Stimulated activated CD4-positive, alpha-beta T cell treated with anti-CD3 and anti-CD28 coated beads, Interleukin-12 subunit alpha, Interleukin-12 subunit beta, amount 100 ng/mL, for 24 hours (primary cell): ENCODE measurements at regions not wholly inside any gene's neighbourhood (a gene's known extent, or its start where the extent isn't known, plus 50 kb on each side); places are given as distances from the start of the nearest gene placed in this dataset.

Experiments used
- DNase-seq, 2 experiments: peaks; one replicate each; pipeline ENCODE4 v3.0.0-alpha.2; 2020; ENCODE audit warnings: low read depth in 2 of 2

- DNase-seq: no peak
These were observed 96.9 kb downstream of the FAM76B start for GRCh38 chr11:95692526-95693260.

- DNase-seq: no peak
These were observed 99.5 kb downstream of the FAM76B start for GRCh38 chr11:95690100-95690499.

GRCh38 chr11:95688501-95689222 lies 100.9 kb downstream of the FAM76B start:
- DNase-seq: no peak

- DNase-seq: no peak
These were observed 101.6 kb downstream of the FAM76B start for GRCh38 chr11:95688015-95688414.

- DNase-seq: no peak
These were observed 103.3 kb downstream of the FAM76B start for GRCh38 chr11:95686265-95686664.

- DNase-seq: no peak
These were observed 104.9 kb downstream of the FAM76B start for GRCh38 chr11:95684701-95685100.

- DNase-seq: no peak
These were observed 105.4 kb downstream of the FAM76B start for GRCh38 chr11:95684170-95684569.

GRCh38 chr11:95682552-95682951 lies 107.0 kb downstream of the FAM76B start:
- peak in 1 of 2 experiments; percentile 29 for DNase-seq

- no peak for DNase-seq
These were observed 109.2 kb downstream of the FAM76B start for GRCh38 chr11:95680169-95680929.

- no peak for DNase-seq
These were observed 110.6 kb downstream of the FAM76B start for GRCh38 chr11:95678988-95679387.

- no peak for DNase-seq
These were observed 113.3 kb downstream of the FAM76B start for GRCh38 chr11:95676308-95676707.

GRCh38 chr11:95675585-95675984 lies 114.0 kb downstream of the FAM76B start:
- no peak for DNase-seq

GRCh38 chr11:95674657-95675358 lies 114.8 kb downstream of the FAM76B start:
- DNase-seq: peak in 1 of 2 experiments; percentile 33

GRCh38 chr11:95671768-95672167 lies 117.8 kb downstream of the FAM76B start:
- DNase-seq: no peak

- no peak for DNase-seq
These were observed 121.5 kb downstream of the FAM76B start for GRCh38 chr11:95668131-95668530.

GRCh38 chr11:95661162-95661561 lies 128.4 kb downstream of the FAM76B start:
- no peak for DNase-seq

- DNase-seq: no peak
These were observed 129.5 kb downstream of the FAM76B start for GRCh38 chr11:95660038-95660437.

- DNase-seq: no peak
These were observed 130.5 kb downstream of the FAM76B start for GRCh38 chr11:95659088-95659487.

- DNase-seq: no peak
These were observed 134.0 kb downstream of the FAM76B start for GRCh38 chr11:95655536-95655935.

GRCh38 chr11:95653680-95654079 lies 135.9 kb downstream of the FAM76B start:
- DNase-seq: no peak

GRCh38 chr11:95653099-95653498 lies 136.5 kb downstream of the FAM76B start:
- no peak for DNase-seq

GRCh38 chr11:95652002-95652472 lies 137.5 kb downstream of the FAM76B start:
- no peak for DNase-seq
